ENCODE measurements at regions not wholly inside any gene's neighbourhood (a gene's known extent, or its start where the extent isn't known, plus 50 kb on each side); places are given as distances from the start of the nearest gene placed in this dataset.

GRCh38 chr1:112322983-112323678 is 72.9 kb upstream of the CTTNBP2NL start:
- Histone ChIP-seq H3K27me3 (ENCODE audit: control insufficient read depth, insufficient read depth, low read length) (no peaks in the 10 kb centered on the region), H3K36me3 (ENCODE audit: control insufficient read depth, insufficient read depth, low read length) (no peaks in the 10 kb centered on the region), H3K4me1 (ENCODE audit: control insufficient read depth, insufficient read depth, low read length) (no peaks in the 10 kb centered on the region), H3K4me3 (ENCODE audit: low read length) (no peak overlapping the region), H3K9me3 (ENCODE audit: control insufficient read depth, insufficient read depth, low read length) (no peaks in the 10 kb centered on the region), H3K27ac (ENCODE audit: low read length) (no peak overlapping the region)
- intact Hi-C loops (cut with micrococcal nuclease), result no loop called here
- Mint-ChIP-seq H3K4me3 (no peak overlapping the region), H3K4me1 (no peaks in the 10 kb centered on the region), H3K27me3 (ENCODE audit: low read depth in 2 of 2) (peaks cover 33 to 52% of the 10 kb centered on the region in 2 donors), H3K27ac (no peak overlapping the region), H3K9me3 (no peaks in the 10 kb centered on the region), H3K36me3 (no peaks in the 10 kb centered on the region)
- DNase-seq (no peak), ATAC-seq (no peak)
- TF ChIP-seq, protein P1, sequence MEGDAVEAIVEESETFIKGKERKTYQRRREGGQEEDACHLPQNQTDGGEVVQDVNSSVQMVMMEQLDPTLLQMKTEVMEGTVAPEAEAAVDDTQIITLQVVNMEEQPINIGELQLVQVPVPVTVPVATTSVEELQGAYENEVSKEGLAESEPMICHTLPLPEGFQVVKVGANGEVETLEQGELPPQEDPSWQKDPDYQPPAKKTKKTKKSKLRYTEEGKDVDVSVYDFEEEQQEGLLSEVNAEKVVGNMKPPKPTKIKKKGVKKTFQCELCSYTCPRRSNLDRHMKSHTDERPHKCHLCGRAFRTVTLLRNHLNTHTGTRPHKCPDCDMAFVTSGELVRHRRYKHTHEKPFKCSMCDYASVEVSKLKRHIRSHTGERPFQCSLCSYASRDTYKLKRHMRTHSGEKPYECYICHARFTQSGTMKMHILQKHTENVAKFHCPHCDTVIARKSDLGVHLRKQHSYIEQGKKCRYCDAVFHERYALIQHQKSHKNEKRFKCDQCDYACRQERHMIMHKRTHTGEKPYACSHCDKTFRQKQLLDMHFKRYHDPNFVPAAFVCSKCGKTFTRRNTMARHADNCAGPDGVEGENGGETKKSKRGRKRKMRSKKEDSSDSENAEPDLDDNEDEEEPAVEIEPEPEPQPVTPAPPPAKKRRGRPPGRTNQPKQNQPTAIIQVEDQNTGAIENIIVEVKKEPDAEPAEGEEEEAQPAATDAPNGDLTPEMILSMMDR (IDR thresholded peaks at IDR 0.05), result no peak
- 85% methylated on average over 3 of the region's 4 CpGs for WGBS (ENCODE audit: insufficient coverage)

DNA sequence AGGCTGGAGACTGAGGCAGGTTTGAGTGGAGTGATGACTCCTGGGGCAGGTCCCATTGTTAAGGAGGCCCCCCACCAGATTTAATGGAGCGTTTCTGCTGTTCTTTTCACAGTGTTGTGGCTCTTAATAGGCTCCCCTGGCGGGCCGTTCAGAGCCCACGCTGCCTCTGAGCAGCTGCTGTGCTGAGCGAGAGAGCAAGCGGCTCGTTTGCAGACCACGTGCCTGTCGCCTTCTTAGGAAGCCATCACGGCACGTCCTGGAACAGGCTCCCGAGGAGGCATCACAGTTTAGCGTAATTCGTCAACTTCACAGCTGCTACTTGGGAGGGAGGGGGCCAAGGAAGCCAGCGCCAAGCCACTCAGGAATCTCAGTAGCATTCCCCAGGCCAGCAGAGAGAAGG is 70.5 kb upstream of the CTTNBP2NL start:
- Mint-ChIP-seq H3K4me1 (no peaks in the 10 kb centered on the region), H3K27ac (no peak overlapping the region), H3K36me3 (no peaks in the 10 kb centered on the region), H3K4me3 (no peak overlapping the region), H3K9me3 (no peaks in the 10 kb centered on the region), H3K27me3 (ENCODE audit: low read depth in 2 of 2) (peaks cover 30 to 54% of the 10 kb centered on the region in 2 donors)
- no peaks in the 10 kb centered on the region for H3K36me3 ChIP-seq (ENCODE audit: control insufficient read depth, insufficient read depth, low read length)
- TF ChIP-seq, protein P1 (IDR thresholded peaks at IDR 0.05), result no peak
- no peaks in the 10 kb centered on the region for H3K9me3 ChIP-seq (ENCODE audit: control insufficient read depth, insufficient read depth, low read length)
- 47% methylated on average over 15 of the region's 15 CpGs for WGBS (ENCODE audit: insufficient coverage)
- no peak for ATAC-seq
- DNase-seq, result no peak
- no peaks in the 10 kb centered on the region for H3K4me1 ChIP-seq (ENCODE audit: control insufficient read depth, insufficient read depth, low read length)
- no peak overlapping the region for H3K4me3 ChIP-seq (ENCODE audit: low read length)
- intact Hi-C loops (cut with micrococcal nuclease), result no loop called here
- H3K27me3 ChIP-seq (ENCODE audit: control insufficient read depth, insufficient read depth, low read length), result no peaks in the 10 kb centered on the region
- no peak overlapping the region for H3K27ac ChIP-seq (ENCODE audit: low read length)

DNA sequence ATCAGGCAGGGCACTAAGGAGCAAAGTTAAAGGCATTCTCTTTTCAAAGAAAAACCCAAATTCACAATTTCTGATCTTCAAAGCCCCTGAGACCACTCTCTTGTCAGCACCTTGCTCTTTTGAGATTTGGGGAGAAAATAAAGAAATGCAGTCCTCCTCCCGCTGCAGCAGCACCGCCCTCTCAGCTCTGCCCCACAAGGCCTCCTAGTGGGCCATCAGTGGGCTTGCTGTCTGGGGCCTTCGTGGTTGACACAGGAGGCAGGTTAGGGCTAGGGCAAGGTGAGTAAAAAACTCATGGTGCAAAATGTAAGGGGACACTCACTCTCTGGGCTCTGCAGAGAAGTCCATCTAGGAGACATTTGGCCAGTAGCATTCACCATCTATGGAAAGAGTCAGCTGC is 67.4 kb upstream of the CTTNBP2NL start:
- no peaks in the 10 kb centered on the region for H3K9me3 Mint-ChIP-seq
- no peaks in the 10 kb centered on the region for H3K4me1 Mint-ChIP-seq
- WGBS (ENCODE audit: insufficient coverage), result 90% methylated on average over 3 of the region's 3 CpGs
- no peak overlapping the region for H3K27ac Mint-ChIP-seq
- peaks cover 2% of the 10 kb centered on the region for H3K27me3 ChIP-seq (ENCODE audit: control insufficient read depth, insufficient read depth, low read length)
- H3K4me1 ChIP-seq (ENCODE audit: control insufficient read depth, insufficient read depth, low read length), result no peaks in the 10 kb centered on the region
- TF ChIP-seq, protein P1 (IDR thresholded peaks at IDR 0.05), result no peak
- ATAC-seq (no peak), DNase-seq (no peak)
- H3K4me3 ChIP-seq (ENCODE audit: low read length), result no peak overlapping the region
- H3K36me3 Mint-ChIP-seq, result no peaks in the 10 kb centered on the region
- intact Hi-C loops (cut with micrococcal nuclease), result no loop called here
- H3K9me3 ChIP-seq (ENCODE audit: control insufficient read depth, insufficient read depth, low read length), result no peaks in the 10 kb centered on the region
- H3K36me3 ChIP-seq (ENCODE audit: control insufficient read depth, insufficient read depth, low read length), result no peaks in the 10 kb centered on the region
- H3K27ac ChIP-seq (ENCODE audit: low read length), result no peak overlapping the region
- peaks cover 34 to 73% of the 10 kb centered on the region in 2 donors for H3K27me3 Mint-ChIP-seq (ENCODE audit: low read depth in 2 of 2)
- H3K4me3 Mint-ChIP-seq, result no peak overlapping the region

All from natural killer cell (primary cell).